Caco-2 (cell line): ENCODE measurements at regions not wholly inside any gene's neighbourhood (a gene's known extent, or its start where the extent isn't known, plus 50 kb on each side); places are given as distances from the start of the nearest gene placed in this dataset.

Source experiments
- BruUV-seq: library from RNA; stranded (reverse); fragments of 400-500 nt; replicated peaks from 2 replicates; lab custom pipeline; 2021; lab: Mats Ljungman, UMichigan
- CTCF ChIA-PET: fragments of 300-600 bp; sonication (Branson Sonifier 250); formaldehyde crosslinking; loops from one replicate; lab custom pipeline; 2022; ENCODE audit warnings: antibody characterized with exemption; lab: Charles Lee
- POLR2A ChIA-PET: fragments of 300-600 bp; sonication (Branson Sonifier 250); formaldehyde crosslinking; loops from one replicate; lab custom pipeline; 2022; ENCODE audit warnings: antibody characterized with exemption; lab: Charles Lee
- DNase-seq, 2 experiments: peaks; one replicate each; pipeline versions ENCODE4 v3.0.0 to v3.0.0-alpha.2; 2020 to 2022
- H3K27me3 ChIP-seq: replicated peaks from 2 replicates; pipeline ENCODE4 v1.6.0; 2011; ENCODE audit warnings: low read length; ENCODE audit not compliant: control insufficient read depth, insufficient read depth
- H3K36me3 ChIP-seq: 2 replicates; pipeline ENCODE4 v1.5.1; 2011; ENCODE audit warnings: low read length; ENCODE audit not compliant: control insufficient read depth, insufficient read depth
- H3K4me1 ChIP-seq: fragments of 250-450 bp; sonication (Bioruptor Pico); 2 replicates; pipeline ENCODE4 v1.5.1; 2020; ENCODE audit warnings: mild to moderate bottlenecking
- H3K4me3 ChIP-seq: 2 replicates; pipeline ENCODE4 v1.5.1; 2011; ENCODE audit warnings: low read depth, mild to moderate bottlenecking, control low read depth, low read length
- H3K9me3 ChIP-seq: fragments of 250-450 bp; sonication (Bioruptor Pico); 2 replicates; pipeline ENCODE4 v1.5.1; 2020; ENCODE audit warnings: mild to moderate bottlenecking, moderate library complexity
- H3K27ac Mint-ChIP-seq: one replicate; pipeline ENCODE4 v1.8.0; 2022; ENCODE audit warnings: mixed read lengths; ENCODE audit not compliant: unreplicated experiment
- H3K27me3 Mint-ChIP-seq: one replicate; pipeline ENCODE4 v1.8.0; 2022; ENCODE audit warnings: mixed read lengths; ENCODE audit not compliant: insufficient read depth, unreplicated experiment
- H3K36me3 Mint-ChIP-seq: one replicate; pipeline ENCODE4 v1.8.0; 2022; ENCODE audit warnings: mild to moderate bottlenecking, mixed read lengths; ENCODE audit not compliant: insufficient read depth, unreplicated experiment
- H3K4me1 Mint-ChIP-seq: one replicate; pipeline ENCODE4 v1.8.0; 2022; ENCODE audit warnings: low read depth, mixed read lengths; ENCODE audit not compliant: unreplicated experiment
- H3K4me3 Mint-ChIP-seq: one replicate; pipeline ENCODE4 v1.8.0; 2022; ENCODE audit warnings: mild to moderate bottlenecking, moderate library complexity, mixed read lengths; ENCODE audit not compliant: unreplicated experiment
- H3K9me3 Mint-ChIP-seq: one replicate; pipeline ENCODE4 v1.8.0; 2022; ENCODE audit warnings: mixed read lengths; ENCODE audit not compliant: unreplicated experiment
- intact Hi-C: fragments of 100-400 bp; cut with micrococcal nuclease; formaldehyde crosslinking; loops from one replicate; pipeline ENCODE4 v1.10.0; 2022; ENCODE audit not compliant: unreplicated experiment
- TF ChIP-seq, protein P1 (sequence below), 2 experiments: fragments of 200-600 bp in 1 of 2; IDR thresholded peaks; 1 replicate in 1 of 2; 2 replicates in 1 of 2; pipeline versions ENCODE4 v1.5.1 to v1.8.0; 2011 to 2022; ENCODE audit warnings: antibody characterized with exemption in 1 of 2, control low read depth in 1 of 2, inconsistent platforms in 1 of 2, low read depth in 1 of 2, low read length in 1 of 2, mild to moderate bottlenecking in 1 of 2, moderate library complexity in 1 of 2; ENCODE audit not compliant: insufficient read depth in 1 of 2, severe bottlenecking in 1 of 2, unreplicated experiment in 1 of 2

DNA sequence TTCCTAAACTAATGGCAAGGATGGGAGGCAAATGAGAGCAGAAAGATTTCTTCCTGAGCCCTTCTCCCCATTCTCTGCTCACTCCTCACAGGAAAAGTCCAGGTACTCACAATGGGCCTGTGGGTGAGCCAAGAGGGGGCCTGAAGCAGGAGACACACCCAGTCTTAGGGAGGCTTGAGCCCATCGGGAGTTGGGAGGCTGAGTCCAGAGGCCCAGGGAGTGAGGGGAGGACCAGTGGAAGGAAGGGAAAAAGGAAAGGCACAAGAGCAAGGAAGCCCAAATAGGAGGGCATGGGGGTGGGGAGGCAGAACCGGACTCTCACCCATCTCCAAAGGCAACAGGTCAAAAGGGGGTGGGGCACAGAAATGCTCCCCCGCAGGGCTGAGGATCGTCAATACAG, 68.1 kb upstream of the CNEP1R1 start:
- POLR2A ChIA-PET = no interaction called here
- H3K9me3 Mint-ChIP-seq = no peaks in the 10 kb centered on the region

GRCh38 chr16:49958448-49958847, 66.6 kb upstream of the CNEP1R1 start:
- no peaks in the 10 kb centered on the region for H3K9me3 Mint-ChIP-seq
- H3K27me3 Mint-ChIP-seq = peaks cover 3% of the 10 kb centered on the region
- ChIA-PET POLR2A (no interaction called here), CTCF (interaction anchor here (0.6 to 1.4 kb wide), 12 partner anchors 11 to 252 kb away, joined by 3 to 21 read pairs (median 4); partner anchors contain the start of genes CNEP1R1 and HEATR3)
- Histone ChIP-seq H3K9me3 (no peaks in the 10 kb centered on the region), H3K27me3 (no peaks in the 10 kb centered on the region), H3K4me3 (no peak overlapping the region), H3K36me3 (no peaks in the 10 kb centered on the region), H3K4me1 (no peaks in the 10 kb centered on the region)
- BruUV-seq = no TSS peak
- no peaks in the 10 kb centered on the region for H3K4me1 Mint-ChIP-seq
- H3K4me3 Mint-ChIP-seq = no peak overlapping the region
- H3K27ac Mint-ChIP-seq = no peak overlapping the region
- TF ChIP-seq, protein P1, sequence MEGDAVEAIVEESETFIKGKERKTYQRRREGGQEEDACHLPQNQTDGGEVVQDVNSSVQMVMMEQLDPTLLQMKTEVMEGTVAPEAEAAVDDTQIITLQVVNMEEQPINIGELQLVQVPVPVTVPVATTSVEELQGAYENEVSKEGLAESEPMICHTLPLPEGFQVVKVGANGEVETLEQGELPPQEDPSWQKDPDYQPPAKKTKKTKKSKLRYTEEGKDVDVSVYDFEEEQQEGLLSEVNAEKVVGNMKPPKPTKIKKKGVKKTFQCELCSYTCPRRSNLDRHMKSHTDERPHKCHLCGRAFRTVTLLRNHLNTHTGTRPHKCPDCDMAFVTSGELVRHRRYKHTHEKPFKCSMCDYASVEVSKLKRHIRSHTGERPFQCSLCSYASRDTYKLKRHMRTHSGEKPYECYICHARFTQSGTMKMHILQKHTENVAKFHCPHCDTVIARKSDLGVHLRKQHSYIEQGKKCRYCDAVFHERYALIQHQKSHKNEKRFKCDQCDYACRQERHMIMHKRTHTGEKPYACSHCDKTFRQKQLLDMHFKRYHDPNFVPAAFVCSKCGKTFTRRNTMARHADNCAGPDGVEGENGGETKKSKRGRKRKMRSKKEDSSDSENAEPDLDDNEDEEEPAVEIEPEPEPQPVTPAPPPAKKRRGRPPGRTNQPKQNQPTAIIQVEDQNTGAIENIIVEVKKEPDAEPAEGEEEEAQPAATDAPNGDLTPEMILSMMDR (IDR thresholded peaks at IDR 0.05; ENCODE audit: insufficient read depth in 1 of 2, low read depth in 1 of 2, low read length in 1 of 2, severe bottlenecking in 1 of 2, unreplicated experiment in 1 of 2) = no peak
- no peak for DNase-seq
- no peaks in the 10 kb centered on the region for H3K36me3 Mint-ChIP-seq
- intact Hi-C loops = loop anchor here (5.0 kb wide), 2 partner anchors 64 to 199 kb away; no protein-coding TSS in a partner anchor

More for the DNA sequence above, 68.1 kb upstream of the CNEP1R1 start:
- Mint-ChIP-seq H3K4me1 (no peaks in the 10 kb centered on the region), H3K27ac (no peak overlapping the region), H3K27me3 (peaks cover 3% of the 10 kb centered on the region), H3K4me3 (no peak overlapping the region), H3K36me3 (no peaks in the 10 kb centered on the region)
- no peaks in the 10 kb centered on the region for H3K36me3 ChIP-seq
- TF ChIP-seq, protein P1 (IDR thresholded peaks at IDR 0.05; ENCODE audit: insufficient read depth in 1 of 2, low read depth in 1 of 2, low read length in 1 of 2, severe bottlenecking in 1 of 2, unreplicated experiment in 1 of 2) = no peak
- no peaks in the 10 kb centered on the region for H3K27me3 ChIP-seq
- DNase-seq = no peak
- BruUV-seq = no TSS peak
- intact Hi-C loops = loop anchor here (5.0 kb wide), 2 partner anchors 65 to 200 kb away; no protein-coding TSS in a partner anchor
- CTCF ChIA-PET = interaction anchor here (1.2 to 1.4 kb wide), 2 partner anchors 55 to 68 kb away, joined by 3 to 21 read pairs; partner anchors contain the start of gene CNEP1R1
- no peak overlapping the region for H3K4me3 ChIP-seq
- no peaks in the 10 kb centered on the region for H3K9me3 ChIP-seq
- no peaks in the 10 kb centered on the region for H3K4me1 ChIP-seq

- BruUV-seq = no TSS peak
- Histone ChIP-seq H3K27me3 (no peaks in the 10 kb centered on the region), H3K4me3 (no peak overlapping the region), H3K9me3 (no peaks in the 10 kb centered on the region), H3K4me1 (no peaks in the 10 kb centered on the region), H3K36me3 (no peaks in the 10 kb centered on the region)
- Mint-ChIP-seq H3K4me3 (no peak overlapping the region), H3K4me1 (peaks cover 1% of the 10 kb centered on the region), H3K27me3 (peaks cover 3% of the 10 kb centered on the region), H3K36me3 (no peaks in the 10 kb centered on the region), H3K27ac (no peak overlapping the region), H3K9me3 (no peaks in the 10 kb centered on the region)
- intact Hi-C loops = loop anchor here (5.0 kb wide), 2 partner anchors 63 to 198 kb away; no protein-coding TSS in a partner anchor
- no peak for DNase-seq
- ChIA-PET CTCF (no interaction called here), POLR2A (no interaction called here)
- TF ChIP-seq, protein P1 (IDR thresholded peaks at IDR 0.05; ENCODE audit: insufficient read depth in 1 of 2, low read depth in 1 of 2, low read length in 1 of 2, severe bottlenecking in 1 of 2, unreplicated experiment in 1 of 2) = no peak
Measured at GRCh38 chr16:49959552-49960277, 65.3 kb upstream of the CNEP1R1 start.
